H1 (cell line): ENCODE measurements at regions not wholly inside any gene's neighbourhood (a gene's known extent, or its start where the extent isn't known, plus 50 kb on each side); places are given as distances from the start of the nearest gene placed in this dataset.

Experiments used
- EP300 ChIP-seq, 2 experiments: IDR thresholded peaks; 1 replicate in 1 of 2; 2 replicates in 1 of 2; pipeline ENCODE4 v1.6.1; 2011 to 2012; ENCODE audit warnings: low read depth in 2 of 2, low read length in 2 of 2, mild to moderate bottlenecking in 2 of 2, borderline replicate concordance in 1 of 2, inconsistent platforms in 1 of 2, moderate library complexity in 1 of 2
- JUND ChIP-seq: IDR thresholded peaks from 2 replicates; pipeline ENCODE4 v1.6.1; 2011; ENCODE audit warnings: mild to moderate bottlenecking, improper control_type of control experiment, low read length
- KDM5A ChIP-seq: fragments of 200-600 bp; IDR thresholded peaks from 2 replicates; pipeline ENCODE4 v1.7.1; 2012; ENCODE audit warnings: mild to moderate bottlenecking, low read length, inconsistent platforms, mixed read lengths
- MAX ChIP-seq: IDR thresholded peaks from 2 replicates; pipeline ENCODE4 v1.6.1; 2012; ENCODE audit warnings: inconsistent platforms
- POLR2A ChIP-seq, 2 experiments: IDR thresholded peaks; 1 replicate in 1 of 2; 2 replicates in 1 of 2; pipeline ENCODE4 v1.6.1; 2011; ENCODE audit warnings: low read depth in 2 of 2, low read length in 2 of 2, mild to moderate bottlenecking in 2 of 2; ENCODE audit errors: control extremely low read depth in 1 of 2
- RAD21 ChIP-seq, 2 experiments: IDR thresholded peaks in 1 of 2; conservative IDR thresholded peaks in 1 of 2; 2 replicates each; pipeline ENCODE4 v1.6.1; 2011; ENCODE audit warnings: low read depth in 2 of 2, low read length in 2 of 2, improper control_type of control experiment in 1 of 2, inconsistent platforms in 1 of 2, mild to moderate bottlenecking in 1 of 2, moderate library complexity in 1 of 2
- TF ChIP-seq, protein P1 (sequence below), 3 experiments: IDR thresholded peaks; 1 replicate in 2 of 3; 2 replicates in 1 of 3; pipeline versions ENCODE4 v1.5.1 to v1.6.1; 2011; ENCODE audit warnings: low read length in 3 of 3, mild to moderate bottlenecking in 3 of 3, inconsistent platforms in 2 of 3, low read depth in 1 of 3, moderate library complexity in 1 of 3; ENCODE audit not compliant: insufficient read depth in 1 of 3; ENCODE audit errors: control extremely low read depth in 1 of 3

DNA sequence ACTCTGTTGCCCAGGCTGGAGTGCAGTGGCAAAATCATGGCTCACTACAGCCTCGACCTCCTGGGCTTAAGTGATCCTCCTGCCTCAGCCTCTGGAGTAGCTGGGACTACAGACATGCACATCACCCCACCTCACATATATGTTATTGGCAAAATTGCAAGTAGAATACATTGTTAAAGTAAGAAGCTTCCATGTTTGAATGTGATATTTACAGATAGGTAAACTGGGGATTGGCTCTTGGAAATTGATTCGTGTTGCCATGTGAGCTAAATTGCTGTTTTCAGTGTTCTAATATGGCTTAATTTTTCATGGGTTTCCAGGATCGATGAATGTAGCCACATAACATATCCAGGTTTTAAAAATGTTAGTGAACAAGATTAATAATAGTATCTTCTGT lies 149.0 kb upstream of the ZNF217 start:
- TF ChIP-seq JUND (no peak), RAD21 (IDR thresholded peaks at IDR 0.05 in 1 of 2, conservative IDR thresholded peaks at IDR 0.05 in 1 of 2; ENCODE audit: low read depth in 2 of 2, low read length in 2 of 2) (no peak), MAX (no peak), KDM5A (no peak), EP300 (IDR thresholded peaks at IDR 0.05; ENCODE audit: borderline replicate concordance in 1 of 2, low read depth in 2 of 2, low read length in 2 of 2) (no peak), POLR2A (IDR thresholded peaks at IDR 0.05; ENCODE audit: control extremely low read depth in 1 of 2, low read depth in 2 of 2, low read length in 2 of 2) (no peak)
- TF ChIP-seq, protein P1, sequence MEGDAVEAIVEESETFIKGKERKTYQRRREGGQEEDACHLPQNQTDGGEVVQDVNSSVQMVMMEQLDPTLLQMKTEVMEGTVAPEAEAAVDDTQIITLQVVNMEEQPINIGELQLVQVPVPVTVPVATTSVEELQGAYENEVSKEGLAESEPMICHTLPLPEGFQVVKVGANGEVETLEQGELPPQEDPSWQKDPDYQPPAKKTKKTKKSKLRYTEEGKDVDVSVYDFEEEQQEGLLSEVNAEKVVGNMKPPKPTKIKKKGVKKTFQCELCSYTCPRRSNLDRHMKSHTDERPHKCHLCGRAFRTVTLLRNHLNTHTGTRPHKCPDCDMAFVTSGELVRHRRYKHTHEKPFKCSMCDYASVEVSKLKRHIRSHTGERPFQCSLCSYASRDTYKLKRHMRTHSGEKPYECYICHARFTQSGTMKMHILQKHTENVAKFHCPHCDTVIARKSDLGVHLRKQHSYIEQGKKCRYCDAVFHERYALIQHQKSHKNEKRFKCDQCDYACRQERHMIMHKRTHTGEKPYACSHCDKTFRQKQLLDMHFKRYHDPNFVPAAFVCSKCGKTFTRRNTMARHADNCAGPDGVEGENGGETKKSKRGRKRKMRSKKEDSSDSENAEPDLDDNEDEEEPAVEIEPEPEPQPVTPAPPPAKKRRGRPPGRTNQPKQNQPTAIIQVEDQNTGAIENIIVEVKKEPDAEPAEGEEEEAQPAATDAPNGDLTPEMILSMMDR (IDR thresholded peaks at IDR 0.05; ENCODE audit: control extremely low read depth in 1 of 3, insufficient read depth in 1 of 3, low read depth in 1 of 3, low read length in 3 of 3) = no peak
